ENCODE measurements at regions not wholly inside any gene's neighbourhood (a gene's known extent, or its start where the extent isn't known, plus 50 kb on each side); places are given as distances from the start of the nearest gene placed in this dataset.

GRCh38 chrX:107547621-107548020, 80.7 kb upstream of the PRPS1 start:
- Histone ChIP-seq H3K27me3 (ENCODE audit: control insufficient read depth in 3 of 3, insufficient read depth in 3 of 3, low read depth in 1 of 3, low read length in 3 of 3) (peaks cover 0 to 6% (median 0%) of the 10 kb centered on the region in 3 experiments), H3K27ac (replicated peaks; ENCODE audit: low read length) (no peak overlapping the region), H3K23ac (ENCODE audit: low read depth, low read length, poor library complexity) (no peak overlapping the region), H2BK12ac (ENCODE audit: low read length) (no peak overlapping the region), H3K36me3 (replicated peaks in 1 of 2; ENCODE audit: control insufficient read depth in 2 of 2, insufficient read depth in 2 of 2, low read length in 2 of 2) (no peaks in the 10 kb centered on the region), H3K9ac (ENCODE audit: low read depth, low read length, poor library complexity) (no peak overlapping the region), H3K4me1 (ENCODE audit: control insufficient read depth in 2 of 2, insufficient read depth in 1 of 2, low read depth in 1 of 2, low read length in 2 of 2) (no peaks in the 10 kb centered on the region), H3K4me3 (ENCODE audit: low read length in 2 of 2) (no peak overlapping the region), H3K18ac (ENCODE audit: low read length) (no peak overlapping the region), H2BK120ac (ENCODE audit: low read depth, low read length) (no peak overlapping the region), H2AFZ (ENCODE audit: low read length) (no peak overlapping the region), H2AK5ac (ENCODE audit: low read depth, low read length) (no peak overlapping the region), H3K9me3 (replicated peaks in 1 of 2; ENCODE audit: control insufficient read depth in 2 of 2, insufficient read depth in 1 of 2, low read depth in 1 of 2, low read length in 2 of 2) (no peaks in the 10 kb centered on the region), H3K4me2 (ENCODE audit: insufficient read depth, low read length, poor library complexity, severe bottlenecking) (no peak overlapping the region), H3K79me1 (ENCODE audit: low read depth, low read length) (no peaks in the 10 kb centered on the region), H2BK15ac (ENCODE audit: low read length) (no peak overlapping the region), H3K14ac (ENCODE audit: low read length) (no peak overlapping the region), H4K91ac (ENCODE audit: low read depth, low read length, poor library complexity) (no peak overlapping the region), H4K8ac (ENCODE audit: low read depth, low read length) (no peak overlapping the region), H3K4ac (ENCODE audit: low read length) (no peak overlapping the region), H2BK5ac (ENCODE audit: low read length) (no peak overlapping the region)
- no CpG with 5 or more reads among the region's 7 CpGs for WGBS, 2 donors (ENCODE audit: extremely low coverage in 2 of 2, insufficient read length in 2 of 2, insufficient replicate concordance in 1 of 2)
- no peak for DNase-seq (ENCODE audit: low spot score)

DNA sequence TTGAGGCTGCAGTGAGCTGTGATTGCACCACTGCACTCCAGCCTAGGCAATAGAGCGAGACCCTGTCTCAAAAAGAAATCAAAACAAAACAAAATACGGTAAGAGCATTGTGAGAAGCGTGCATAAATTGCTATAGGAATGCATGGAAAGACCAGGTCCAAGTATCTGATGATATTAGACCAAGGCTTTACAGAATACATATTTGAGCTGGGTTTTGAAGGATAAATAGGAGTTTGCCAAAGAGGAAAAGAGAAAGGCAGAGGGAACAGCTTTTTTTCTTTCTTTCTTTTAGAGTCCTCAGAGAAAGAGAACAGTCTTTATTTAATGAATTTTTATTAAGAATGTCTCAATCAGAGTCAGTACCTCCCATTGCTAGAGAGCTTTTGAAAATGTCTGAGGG, 79.5 kb upstream of the PRPS1 start:
- no CpG with 5 or more reads among the region's 3 CpGs for WGBS, 2 donors (ENCODE audit: extremely low coverage in 2 of 2, insufficient read length in 2 of 2, insufficient replicate concordance in 1 of 2)
- H3K9ac ChIP-seq (ENCODE audit: low read depth, low read length, poor library complexity) = no peak overlapping the region
- H3K18ac ChIP-seq (ENCODE audit: low read length) = no peak overlapping the region

DNA sequence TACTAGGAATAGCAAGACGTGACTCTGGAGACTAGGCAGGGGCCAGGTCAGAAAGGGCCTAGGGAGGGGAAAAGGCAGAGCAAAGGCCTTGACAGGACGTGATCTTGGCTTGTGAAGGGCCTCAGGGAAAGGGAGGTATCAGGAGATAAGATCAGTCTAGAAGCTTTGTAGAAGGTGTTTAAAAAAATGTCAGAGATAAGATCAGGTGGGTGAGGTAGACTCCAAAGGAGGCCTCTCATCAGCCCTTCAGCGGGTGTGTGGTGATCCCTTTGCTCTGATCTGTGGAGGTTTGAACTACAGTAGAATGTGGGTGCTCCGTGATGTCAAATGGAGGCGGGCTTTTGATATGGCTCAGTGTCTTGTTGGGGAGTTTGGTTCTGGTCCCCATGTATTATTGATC, 78.8 kb upstream of the PRPS1 start:
- Histone ChIP-seq H2AK5ac (ENCODE audit: low read depth, low read length) (no peak overlapping the region), H2BK120ac (ENCODE audit: low read depth, low read length) (no peak overlapping the region), H3K4me2 (ENCODE audit: insufficient read depth, low read length, poor library complexity, severe bottlenecking) (no peak overlapping the region), H3K18ac (ENCODE audit: low read length) (no peak overlapping the region), H2BK12ac (ENCODE audit: low read length) (no peak overlapping the region), H3K27me3 (ENCODE audit: control insufficient read depth in 3 of 3, insufficient read depth in 3 of 3, low read depth in 1 of 3, low read length in 3 of 3) (peaks cover 0 to 6% (median 0%) of the 10 kb centered on the region in 3 experiments), H3K36me3 (replicated peaks in 1 of 2; ENCODE audit: control insufficient read depth in 2 of 2, insufficient read depth in 2 of 2, low read length in 2 of 2) (peaks cover 0 to 4% of the 10 kb centered on the region in 2 donors), H3K4ac (ENCODE audit: low read length) (no peak overlapping the region), H4K8ac (ENCODE audit: low read depth, low read length) (no peak overlapping the region), H2BK15ac (ENCODE audit: low read length) (no peak overlapping the region), H2AFZ (ENCODE audit: low read length) (no peak overlapping the region), H2BK5ac (ENCODE audit: low read length) (no peak overlapping the region), H3K9ac (ENCODE audit: low read depth, low read length, poor library complexity) (no peak overlapping the region), H4K91ac (ENCODE audit: low read depth, low read length, poor library complexity) (no peak overlapping the region), H3K4me3 (ENCODE audit: low read length in 2 of 2) (no peak overlapping the region), H3K14ac (ENCODE audit: low read length) (no peak overlapping the region), H3K4me1 (ENCODE audit: control insufficient read depth in 2 of 2, insufficient read depth in 1 of 2, low read depth in 1 of 2, low read length in 2 of 2) (no peaks in the 10 kb centered on the region), H3K23ac (ENCODE audit: low read depth, low read length, poor library complexity) (no peak overlapping the region), H3K79me1 (ENCODE audit: low read depth, low read length) (no peaks in the 10 kb centered on the region), H3K27ac (replicated peaks; ENCODE audit: low read length) (no peak overlapping the region), H3K9me3 (replicated peaks in 1 of 2; ENCODE audit: control insufficient read depth in 2 of 2, insufficient read depth in 1 of 2, low read depth in 1 of 2, low read length in 2 of 2) (no peaks in the 10 kb centered on the region)
- DNase-seq (ENCODE audit: low spot score) = no peak
- WGBS, 2 donors (ENCODE audit: extremely low coverage in 2 of 2, insufficient read length in 2 of 2, insufficient replicate concordance in 1 of 2) = no CpG with 5 or more reads among the region's 5 CpGs

More for the DNA sequence above, 79.5 kb upstream of the PRPS1 start:
- H3K4me2 ChIP-seq (ENCODE audit: insufficient read depth, low read length, poor library complexity, severe bottlenecking) = no peak overlapping the region
- no peak for DNase-seq (ENCODE audit: low spot score)
- no peak overlapping the region for H3K4me3 ChIP-seq (ENCODE audit: low read length in 2 of 2)
- no peak overlapping the region for H4K91ac ChIP-seq (ENCODE audit: low read depth, low read length, poor library complexity)
- no peak overlapping the region for H2BK12ac ChIP-seq (ENCODE audit: low read length)
- no peak overlapping the region for H2BK120ac ChIP-seq (ENCODE audit: low read depth, low read length)
- no peak overlapping the region for H3K14ac ChIP-seq (ENCODE audit: low read length)
- H4K8ac ChIP-seq (ENCODE audit: low read depth, low read length) = no peak overlapping the region
- H3K9me3 ChIP-seq (replicated peaks in 1 of 2; ENCODE audit: control insufficient read depth in 2 of 2, insufficient read depth in 1 of 2, low read depth in 1 of 2, low read length in 2 of 2) = no peaks in the 10 kb centered on the region
- H3K4ac ChIP-seq (ENCODE audit: low read length) = no peak overlapping the region
- no peak overlapping the region for H3K27ac ChIP-seq (replicated peaks; ENCODE audit: low read length)
- H3K4me1 ChIP-seq (ENCODE audit: control insufficient read depth in 2 of 2, insufficient read depth in 1 of 2, low read depth in 1 of 2, low read length in 2 of 2) = no peaks in the 10 kb centered on the region
- H3K23ac ChIP-seq (ENCODE audit: low read depth, low read length, poor library complexity) = no peak overlapping the region
- no peak overlapping the region for H2AFZ ChIP-seq (ENCODE audit: low read length)
- H3K36me3 ChIP-seq (replicated peaks in 1 of 2; ENCODE audit: control insufficient read depth in 2 of 2, insufficient read depth in 2 of 2, low read length in 2 of 2) = no peaks in the 10 kb centered on the region
- H2BK15ac ChIP-seq (ENCODE audit: low read length) = no peak overlapping the region
- H2AK5ac ChIP-seq (ENCODE audit: low read depth, low read length) = no peak overlapping the region
- no peak overlapping the region for H2BK5ac ChIP-seq (ENCODE audit: low read length)
- H3K27me3 ChIP-seq (ENCODE audit: control insufficient read depth in 3 of 3, insufficient read depth in 3 of 3, low read depth in 1 of 3, low read length in 3 of 3) = peaks cover 0 to 6% (median 0%) of the 10 kb centered on the region in 3 experiments
- H3K79me1 ChIP-seq (ENCODE audit: low read depth, low read length) = no peaks in the 10 kb centered on the region

GRCh38 chrX:107551546-107551945, 76.8 kb upstream of the PRPS1 start:
- Histone ChIP-seq H2AFZ (ENCODE audit: low read length) (no peak overlapping the region), H3K18ac (ENCODE audit: low read length) (no peak overlapping the region), H3K9ac (ENCODE audit: low read depth, low read length, poor library complexity) (no peak overlapping the region), H3K4ac (ENCODE audit: low read length) (no peak overlapping the region), H2BK5ac (ENCODE audit: low read length) (no peak overlapping the region), H2BK120ac (ENCODE audit: low read depth, low read length) (no peak overlapping the region), H3K27ac (replicated peaks; ENCODE audit: low read length) (no peak overlapping the region), H2AK5ac (ENCODE audit: low read depth, low read length) (no peak overlapping the region), H3K4me2 (ENCODE audit: insufficient read depth, low read length, poor library complexity, severe bottlenecking) (no peak overlapping the region), H3K23ac (ENCODE audit: low read depth, low read length, poor library complexity) (no peak overlapping the region), H3K9me3 (replicated peaks in 1 of 2; ENCODE audit: control insufficient read depth in 2 of 2, insufficient read depth in 1 of 2, low read depth in 1 of 2, low read length in 2 of 2) (no peaks in the 10 kb centered on the region), H3K14ac (ENCODE audit: low read length) (no peak overlapping the region), H2BK15ac (ENCODE audit: low read length) (no peak overlapping the region), H3K36me3 (replicated peaks in 1 of 2; ENCODE audit: control insufficient read depth in 2 of 2, insufficient read depth in 2 of 2, low read length in 2 of 2) (peaks cover 0 to 4% of the 10 kb centered on the region in 2 donors), H4K91ac (ENCODE audit: low read depth, low read length, poor library complexity) (no peak overlapping the region), H3K4me3 (ENCODE audit: low read length in 2 of 2) (no peak overlapping the region), H2BK12ac (ENCODE audit: low read length) (no peak overlapping the region), H3K79me1 (ENCODE audit: low read depth, low read length) (no peaks in the 10 kb centered on the region), H3K4me1 (ENCODE audit: control insufficient read depth in 2 of 2, insufficient read depth in 1 of 2, low read depth in 1 of 2, low read length in 2 of 2) (no peaks in the 10 kb centered on the region), H3K27me3 (ENCODE audit: control insufficient read depth in 3 of 3, insufficient read depth in 3 of 3, low read depth in 1 of 3, low read length in 3 of 3) (peaks cover 0 to 6% (median 0%) of the 10 kb centered on the region in 3 experiments), H4K8ac (ENCODE audit: low read depth, low read length) (no peak overlapping the region)
- DNase-seq (ENCODE audit: low spot score) = no peak
- WGBS, 2 donors (ENCODE audit: extremely low coverage in 2 of 2, insufficient read length in 2 of 2, insufficient replicate concordance in 1 of 2) = no CpG with 5 or more reads among the region's 7 CpGs
